Left renal pelvis (tissue), 4 donors: ENCODE measurements at regions not wholly inside any gene's neighbourhood (a gene's known extent, or its start where the extent isn't known, plus 50 kb on each side); places are given as distances from the start of the nearest gene placed in this dataset.

ENCODE experiments used
- DNase-seq, 4 donors: peaks; one replicate each; pipeline ENCODE4 v3.0.0-alpha.2; 2013; ENCODE audit warnings: low read depth in 4 of 4, low spot score in 3 of 4

DNA sequence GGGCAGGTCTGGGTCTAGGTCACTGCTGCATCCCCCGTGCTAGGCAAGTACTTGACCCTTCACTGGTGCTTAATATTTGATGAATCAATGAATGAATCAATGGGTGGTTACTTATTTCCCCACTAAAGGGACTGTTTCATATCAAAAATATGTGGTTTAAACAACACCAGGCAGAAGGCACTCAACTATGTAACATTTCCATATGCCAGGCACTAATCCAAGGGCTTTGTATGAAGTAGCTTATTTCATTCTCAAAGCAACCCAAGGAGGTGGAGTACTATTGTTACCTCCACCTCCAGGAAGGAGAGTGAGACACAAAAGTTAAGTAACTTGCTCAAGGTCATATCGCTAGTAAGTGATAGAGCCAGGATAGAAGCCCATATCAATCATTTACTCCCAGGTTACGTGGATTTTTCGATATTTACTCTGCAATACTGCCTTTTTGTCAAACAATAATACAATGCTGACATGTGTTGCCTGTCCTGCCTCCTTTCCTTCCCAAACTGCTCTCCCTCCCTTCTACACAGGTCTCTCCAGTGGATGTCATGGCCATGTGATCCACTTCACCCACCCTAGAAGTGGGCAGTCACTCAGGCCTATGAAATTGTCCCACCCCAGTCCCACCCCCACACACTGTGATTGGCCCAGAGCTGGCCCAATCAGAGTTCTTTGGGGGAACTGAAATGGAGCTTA, 142.8 kb downstream of the ETS2 start:
- DNase-seq = no peak

- no peak for DNase-seq
These were observed 140.0 kb downstream of the ETS2 start for GRCh38 chr21:38945545-38946245.

DNA sequence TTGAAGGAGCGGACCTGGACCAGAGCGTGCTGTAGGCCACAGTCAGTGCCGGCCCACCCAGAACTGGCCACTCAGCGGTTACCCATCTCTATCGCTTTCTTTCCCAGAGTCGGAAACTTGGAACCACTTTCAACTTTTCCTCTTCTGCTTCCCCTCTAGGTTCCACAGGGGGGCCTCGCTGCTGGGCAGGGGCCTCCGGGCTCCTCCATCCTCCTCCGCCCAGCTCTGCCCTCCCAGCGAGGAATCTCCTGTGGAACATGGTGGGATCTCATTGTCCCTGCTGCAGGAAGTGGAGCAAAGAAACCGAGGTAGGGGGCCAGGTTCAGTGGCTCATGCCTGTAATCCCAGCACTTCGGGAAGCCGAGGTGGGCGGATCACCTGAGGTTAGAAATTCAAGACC, 139.2 kb downstream of the ETS2 start:
- no peak for DNase-seq

- no peak for DNase-seq
These were observed 138.7 kb downstream of the ETS2 start for GRCh38 chr21:38944402-38944801.

DNA sequence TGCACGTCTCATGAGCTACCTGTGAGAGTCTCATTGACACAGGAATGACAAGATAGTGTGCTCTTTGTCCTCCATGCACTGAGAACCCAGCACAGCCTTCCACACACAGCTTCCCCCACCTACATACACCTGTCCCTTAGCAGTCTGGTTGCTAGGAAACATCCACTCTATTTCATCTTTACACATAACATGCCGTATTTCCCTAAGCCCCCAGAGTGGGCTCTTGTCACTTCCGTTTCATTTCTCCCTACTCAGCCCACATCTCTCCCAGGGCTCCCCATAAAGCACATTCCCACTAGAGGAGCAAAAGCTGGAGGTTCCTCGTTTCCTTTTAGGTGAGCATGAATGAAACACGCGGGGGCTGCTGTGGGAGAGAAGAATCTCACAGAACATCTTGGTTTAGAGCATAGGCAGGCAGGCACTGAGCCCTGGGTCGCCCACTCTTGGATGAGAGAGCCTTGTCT, 137.1 kb downstream of the ETS2 start:
- DNase-seq = no peak

- DNase-seq = no peak
These were observed 133.0 kb downstream of the ETS2 start for GRCh38 chr21:38938769-38939168.

- DNase-seq = no peak
These were observed 132.6 kb downstream of the ETS2 start for GRCh38 chr21:38938343-38938742.

- no peak for DNase-seq
These were observed 132.1 kb downstream of the ETS2 start for GRCh38 chr21:38937844-38938243.

- DNase-seq = no peak
These were observed 131.6 kb downstream of the ETS2 start for GRCh38 chr21:38937286-38937790.

- no peak for DNase-seq
These were observed 130.5 kb downstream of the ETS2 start for GRCh38 chr21:38936240-38936639.

GRCh38 chr21:38933731-38934130, 128.0 kb downstream of the ETS2 start:
- DNase-seq = no peak

DNA sequence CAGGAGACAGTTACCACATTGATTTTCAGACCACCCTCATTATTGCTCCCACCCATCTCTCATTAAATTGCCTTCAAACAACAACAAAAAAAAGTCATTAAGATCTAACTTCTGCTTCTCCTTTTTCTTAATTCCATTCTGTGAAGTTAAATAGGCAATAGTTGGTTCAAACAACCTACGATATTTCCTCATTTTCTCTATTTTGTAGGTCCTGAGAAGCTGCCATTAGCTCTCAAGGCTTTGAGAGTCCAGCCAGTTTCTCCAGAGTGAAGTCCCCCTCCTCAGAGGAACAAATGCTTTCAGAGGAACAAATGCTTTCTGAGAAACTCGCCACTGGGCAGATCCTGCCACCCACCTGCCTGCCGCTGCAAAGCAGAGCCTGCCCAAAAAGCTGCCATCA, 125.6 kb downstream of the ETS2 start:
- no peak for DNase-seq

- no peak for DNase-seq
These were observed 125.1 kb downstream of the ETS2 start for GRCh38 chr21:38930853-38931252.

GRCh38 chr21:38930066-38930465, 124.3 kb downstream of the ETS2 start:
- no peak for DNase-seq

DNA sequence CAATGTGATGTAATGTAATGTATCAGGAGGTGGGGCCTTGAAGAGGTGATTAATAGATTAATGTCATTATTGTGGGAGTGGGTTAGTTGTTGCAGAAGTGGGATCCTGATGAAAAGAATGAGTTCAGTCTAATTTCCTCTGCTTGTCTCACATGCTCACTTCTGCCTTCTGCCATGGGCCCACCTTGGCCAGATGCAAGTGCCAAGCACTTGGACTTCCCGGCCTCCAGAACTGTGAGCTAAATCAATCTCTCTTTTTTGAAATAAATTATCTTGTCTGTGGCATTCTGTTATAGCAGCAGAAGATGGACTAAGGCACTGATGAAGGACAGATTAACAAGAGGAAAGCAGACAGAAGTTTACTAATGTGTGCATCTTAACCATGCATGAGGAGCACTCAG, 123.9 kb downstream of the ETS2 start:
- no peak for DNase-seq

DNA sequence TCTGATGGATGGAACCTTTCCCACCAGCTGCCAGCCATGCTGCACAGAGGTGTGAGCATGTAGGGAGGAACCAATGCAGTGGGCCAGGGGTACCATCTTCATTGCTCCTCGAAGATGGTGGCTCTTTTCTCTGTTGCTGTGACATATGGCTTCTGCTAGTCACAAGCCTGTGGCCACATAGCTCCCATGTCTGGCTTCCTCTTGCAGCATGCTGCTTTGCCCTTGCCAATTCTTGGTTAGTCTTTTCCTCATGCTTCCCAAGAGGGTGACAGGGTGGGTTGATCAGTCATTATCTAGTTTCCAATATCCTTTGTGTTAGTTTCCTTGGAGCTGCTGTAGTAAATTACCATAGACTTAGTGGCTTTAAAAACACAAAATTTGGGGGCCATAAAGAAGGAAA, 123.4 kb downstream of the ETS2 start:
- DNase-seq = no peak

- DNase-seq = no peak
These were observed 122.0 kb downstream of the ETS2 start for GRCh38 chr21:38927776-38928175.

- no peak for DNase-seq
These were observed 120.2 kb downstream of the ETS2 start for GRCh38 chr21:38925923-38926322.

- no peak for DNase-seq
These were observed 119.7 kb downstream of the ETS2 start for GRCh38 chr21:38925478-38925877.

- DNase-seq = no peak
These were observed 119.2 kb downstream of the ETS2 start for GRCh38 chr21:38924954-38925353.

DNA sequence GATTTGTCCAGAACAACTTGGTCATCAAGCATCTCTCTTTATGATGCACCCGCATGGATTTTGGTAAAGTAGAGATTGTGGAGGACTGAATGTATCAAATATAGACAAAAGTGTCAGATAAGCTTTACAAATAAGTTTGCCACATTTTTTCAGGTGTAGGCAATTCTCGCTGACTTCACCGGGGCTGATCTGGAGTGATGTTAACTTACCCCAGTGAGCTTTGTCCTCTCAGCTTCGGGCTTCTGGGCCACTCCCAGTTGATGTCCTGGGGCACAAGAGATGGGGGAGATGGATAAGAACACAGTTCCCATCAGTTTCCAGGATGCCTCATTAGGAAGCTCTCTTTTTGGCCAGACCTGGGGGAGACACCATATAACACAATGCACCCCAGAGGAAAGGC, 117.7 kb downstream of the ETS2 start:
- no peak for DNase-seq
